Colonic mucosa (tissue), 4 donors: ENCODE measurements at regions not wholly inside any gene's neighbourhood (a gene's known extent, or its start where the extent isn't known, plus 50 kb on each side); places are given as distances from the start of the nearest gene placed in this dataset.
A peak's percentile ranks its signal among the peaks of the same experiment; 100 is the strongest.
"Not testable (repeated sequence)": the region's sequence is repeated elsewhere in the genome, so short reads cannot be mapped to it uniquely, and the experiment has no call there.

Experiments used
- DNase-seq: peaks from one replicate; pipeline ENCODE4 v3.0.0-alpha.2; 2020
- H3K27ac ChIP-seq: fragments of 200-600 bp; one replicate; pipeline ENCODE4 v1.8.0; 2021
- H3K27me3 ChIP-seq: fragments of 200-600 bp; one replicate; pipeline ENCODE4 v1.8.0; 2021
- H3K36me3 ChIP-seq: fragments of 200-600 bp; one replicate; pipeline ENCODE4 v1.8.0; 2021
- H3K4me1 ChIP-seq: fragments of 200-600 bp; one replicate; pipeline ENCODE4 v1.8.0; 2021; ENCODE audit warnings: mild to moderate bottlenecking
- H3K4me3 ChIP-seq: fragments of 200-600 bp; one replicate; pipeline ENCODE4 v1.8.0; 2021
- H3K9ac ChIP-seq, 2 donors: one replicate each; pipeline ENCODE4 v1.7.0; 2013; ENCODE audit warnings: control low read depth in 2 of 2, low read depth in 2 of 2, low read length in 2 of 2
- H3K9me3 ChIP-seq: fragments of 200-600 bp; one replicate; pipeline ENCODE4 v1.8.0; 2021
- CTCF ChIP-seq: fragments of 200-600 bp; IDR thresholded peaks from one replicate; pipeline ENCODE4 v1.8.0; 2022; ENCODE audit warnings: antibody characterized with exemption, mild to moderate bottlenecking
- intact Hi-C: fragments of 100-400 bp; cut with DNase I; formaldehyde crosslinking; loops from one replicate; pipeline ENCODE4 v1.14.1; 2022
- donor health status: healthy.
- donor health status: DM: no; HTN: no; CAD: no.
- donor health status: DM: no; HTN: no; CAD: no.

- no peaks in the 10 kb centered on the region for H3K9me3 ChIP-seq
Measured at GRCh38 chr17:22273308-22273707, 581.0 kb downstream of the KCNJ18 start.

GRCh38 chr17:22277595-22277994 is 585.3 kb downstream of the KCNJ18 start:
- DNase-seq = no peak
- no peaks in the 10 kb centered on the region for H3K36me3 ChIP-seq
- H3K9ac ChIP-seq = no peak overlapping the region
- H3K27me3 ChIP-seq = no peaks in the 10 kb centered on the region
- TF ChIP-seq CTCF = no peak
- H3K4me1 ChIP-seq = no peaks in the 10 kb centered on the region
- H3K27ac ChIP-seq = no peak overlapping the region
- H3K4me3 ChIP-seq = no peak overlapping the region
- intact Hi-C loops = no loop called here
- no peaks in the 10 kb centered on the region for H3K9me3 ChIP-seq

More at GRCh38 chr17:22273308-22273707, 581.0 kb downstream of the KCNJ18 start:
- Histone ChIP-seq H3K36me3 (no peaks in the 10 kb centered on the region), H3K4me3 (no peak overlapping the region), H3K4me1 (no peaks in the 10 kb centered on the region), H3K27ac (no peak overlapping the region), H3K27me3 (no peaks in the 10 kb centered on the region), H3K9ac (no peak overlapping the region)
- intact Hi-C loops = no loop called here
- no peak for TF ChIP-seq CTCF
- no peak for DNase-seq

GRCh38 chr17:22278302-22279275 is 586.3 kb downstream of the KCNJ18 start:
- TF ChIP-seq CTCF = no peak
- Histone ChIP-seq H3K27me3 (no peaks in the 10 kb centered on the region), H3K27ac (no peak overlapping the region), H3K9ac (no peak overlapping the region), H3K9me3 (no peaks in the 10 kb centered on the region), H3K4me1 (no peaks in the 10 kb centered on the region), H3K36me3 (no peaks in the 10 kb centered on the region), H3K4me3 (no peak overlapping the region)
- no peak for DNase-seq
- intact Hi-C loops = no loop called here

GRCh38 chr17:22286337-22287041 is 594.2 kb downstream of the KCNJ18 start:
- no peaks in the 10 kb centered on the region for H3K9me3 ChIP-seq
- no peak overlapping the region for H3K4me3 ChIP-seq
- no peak for TF ChIP-seq CTCF
- DNase-seq = peak; percentile 4
- intact Hi-C loops = no loop called here
- H3K4me1 ChIP-seq = no peaks in the 10 kb centered on the region
- no peak overlapping the region for H3K27ac ChIP-seq
- no peak overlapping the region for H3K9ac ChIP-seq
- H3K27me3 ChIP-seq = no peaks in the 10 kb centered on the region
- no peaks in the 10 kb centered on the region for H3K36me3 ChIP-seq

- H3K9me3 ChIP-seq, intact Hi-C loops, H3K4me1 ChIP-seq: not testable (repeated sequence)
Measured at GRCh38 chr17:22298484-22298951, 606.2 kb downstream of the KCNJ18 start.

More at GRCh38 chr17:22298484-22298951, 606.2 kb downstream of the KCNJ18 start:
- H3K36me3 ChIP-seq, H3K27me3 ChIP-seq, DNase-seq, H3K4me3 ChIP-seq, H3K9ac ChIP-seq, H3K27ac ChIP-seq: not testable (repeated sequence)
